ENCODE measurements at regions not wholly inside any gene's neighbourhood (a gene's known extent, or its start where the extent isn't known, plus 50 kb on each side); places are given as distances from the start of the nearest gene placed in this dataset.

DNA sequence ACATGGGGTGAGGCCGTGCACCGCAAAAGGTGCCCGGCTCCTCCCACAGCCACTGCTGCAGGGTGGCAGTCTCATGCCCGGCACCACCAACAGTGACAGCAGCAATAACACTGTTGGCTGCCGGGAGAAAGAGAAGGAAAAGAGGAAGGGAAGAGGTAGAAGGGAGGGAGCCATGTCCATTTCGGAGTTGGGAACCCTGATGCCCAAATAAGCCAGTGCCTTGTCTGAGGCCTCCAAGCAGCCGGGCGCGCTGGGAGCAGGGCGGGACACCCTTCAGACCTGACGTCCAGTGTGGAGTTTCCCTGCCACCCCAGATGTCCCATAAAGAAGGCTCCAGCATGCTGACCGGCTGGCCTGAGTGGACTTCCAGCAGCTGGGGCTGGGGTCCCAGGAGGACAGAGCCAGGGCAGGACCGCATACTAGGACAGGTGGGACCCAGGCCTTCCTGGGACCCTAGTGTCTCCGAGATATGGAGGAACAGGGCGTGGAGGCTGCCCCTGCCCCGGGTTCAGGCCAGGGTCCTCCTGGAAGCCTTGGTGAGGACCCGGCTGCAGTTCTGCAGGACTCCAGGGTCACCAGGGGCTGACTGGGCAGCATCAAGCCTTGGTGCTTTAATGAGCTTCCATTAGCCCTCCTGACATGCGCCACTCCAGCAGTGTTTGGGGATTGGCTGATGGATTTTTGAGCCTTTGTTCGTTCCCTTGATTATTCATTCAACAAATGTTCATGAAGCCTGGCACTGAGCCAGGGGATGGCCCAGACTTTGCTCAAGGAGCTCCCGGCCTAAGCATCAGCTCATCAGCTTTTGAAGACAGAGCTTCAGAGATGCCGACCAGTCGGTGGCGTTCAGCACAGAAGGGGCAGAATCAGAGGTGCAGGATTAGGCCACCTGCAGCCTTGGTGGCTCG, 223.6 kb upstream of the CIBAR2 start:
- BruUV-seq (replicated peaks), result no TSS peak
- dilution Hi-C loops (cut with HindIII; ENCODE audit: low sequenced_read_pairs, unreplicated experiment), result no loop called here
- in situ Hi-C loops (cut with MboI; ENCODE audit: low sequenced_read_pairs), result no loop called here

More for the DNA sequence above, 223.6 kb upstream of the CIBAR2 start:
- peaks cover 3 to 52% of the 10 kb centered on the region in 2 experiments for H3K79me1 ChIP-seq (ENCODE audit: low read depth in 1 of 2, low read length in 2 of 2)
- H3K9me1 ChIP-seq (ENCODE audit: insufficient read depth, low read length), result peaks cover 7% of the 10 kb centered on the region
- TF ChIP-seq POLR2A (IDR thresholded peaks at IDR 0.05; ENCODE audit: low read depth, low read length) (no peak), FOS (IDR thresholded peaks at IDR 0.05; ENCODE audit: low read depth, low read length) (no peak)
- TF ChIP-seq, protein P1, sequence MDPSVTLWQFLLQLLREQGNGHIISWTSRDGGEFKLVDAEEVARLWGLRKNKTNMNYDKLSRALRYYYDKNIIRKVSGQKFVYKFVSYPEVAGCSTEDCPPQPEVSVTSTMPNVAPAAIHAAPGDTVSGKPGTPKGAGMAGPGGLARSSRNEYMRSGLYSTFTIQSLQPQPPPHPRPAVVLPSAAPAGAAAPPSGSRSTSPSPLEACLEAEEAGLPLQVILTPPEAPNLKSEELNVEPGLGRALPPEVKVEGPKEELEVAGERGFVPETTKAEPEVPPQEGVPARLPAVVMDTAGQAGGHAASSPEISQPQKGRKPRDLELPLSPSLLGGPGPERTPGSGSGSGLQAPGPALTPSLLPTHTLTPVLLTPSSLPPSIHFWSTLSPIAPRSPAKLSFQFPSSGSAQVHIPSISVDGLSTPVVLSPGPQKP (IDR thresholded peaks at IDR 0.05; ENCODE audit: borderline replicate concordance, low read depth, low read length), result no peak
- H2BK120ac ChIP-seq (ENCODE audit: low read depth, low read length), result no peak overlapping the region
- peaks cover 1% of the 10 kb centered on the region for H3K36me3 ChIP-seq (ENCODE audit: control insufficient read depth, insufficient read depth, low read length)
- no peak overlapping the region for H4K8ac ChIP-seq (ENCODE audit: low read depth in 2 of 2, low read length in 2 of 2)
- peaks cover 76% of the 10 kb centered on the region for H4K20me1 ChIP-seq (ENCODE audit: insufficient read depth, low read length)
- H3K18ac ChIP-seq (ENCODE audit: low read depth, low read length), result no peak overlapping the region
- ChIA-PET CTCF (no interaction called here), POLR2A (ENCODE audit: unreplicated experiment) (no interaction called here)
- peaks cover 2% of the 10 kb centered on the region; the same call in 1 of the 2 replicates for H3K4me1 ChIP-seq (ENCODE audit: control insufficient read depth, insufficient read depth, low read length)
- H2AK5ac ChIP-seq (ENCODE audit: low read depth, low read length), result no peak overlapping the region
- H3K4ac ChIP-seq (ENCODE audit: low read depth, low read length), result no peak overlapping the region
- no peak overlapping the region for H2BK20ac ChIP-seq (ENCODE audit: low read depth, low read length)
- DNase-seq (peak; percentile 52), ATAC-seq (ENCODE audit: low read depth) (no peak)
- no peak overlapping the region for H3K27ac ChIP-seq (ENCODE audit: insufficient read depth, low read length)
- no peak overlapping the region for H3K9ac ChIP-seq (ENCODE audit: low read depth, low read length)
- H3K56ac ChIP-seq (ENCODE audit: extremely low read depth, insufficient read depth, low read length), result no peak overlapping the region
- H2BK5ac ChIP-seq (ENCODE audit: low read depth, low read length, poor library complexity, severe bottlenecking), result no peak overlapping the region
- no peaks in the 10 kb centered on the region for H3K9me3 ChIP-seq (ENCODE audit: control insufficient read depth, insufficient read depth, low read length)
- no peak overlapping the region for H4K91ac ChIP-seq (ENCODE audit: insufficient read depth, low read depth, low read length)
- intact Hi-C loops (cut with micrococcal nuclease), result no loop called here
- 77% methylated on average over 9 of the region's 24 CpGs; no CpG with 5 or more reads in 1 of the 2 experiments for WGBS, 2 experiments (ENCODE audit: extremely low coverage in 2 of 2, insufficient read length in 1 of 2)
- H4K5ac ChIP-seq (ENCODE audit: low read depth, low read length), result no peak overlapping the region
- H2BK15ac ChIP-seq (ENCODE audit: low read depth, low read length), result no peak overlapping the region
- H3K4me3 ChIP-seq (ENCODE audit: insufficient read depth, low read depth, low read length), result no peak overlapping the region
- no peak overlapping the region for H3K23ac ChIP-seq (ENCODE audit: low read depth, low read length)
- no peaks in the 10 kb centered on the region for H3K27me3 ChIP-seq (ENCODE audit: control insufficient read depth, insufficient read depth, low read length)
- no peak overlapping the region for H3K14ac ChIP-seq (replicated peaks; ENCODE audit: low read depth, low read length)
- no peak overlapping the region for H3K4me2 ChIP-seq (ENCODE audit: low read depth, low read length)
- no peak overlapping the region for H2AFZ ChIP-seq (replicated peaks; ENCODE audit: low read length, poor library complexity)
- no peak overlapping the region for H2AK9ac ChIP-seq (replicated peaks; ENCODE audit: low read depth, low read length, poor library complexity)

All from IMR-90 (cell line).